ENCODE measurements at regions not wholly inside any gene's neighbourhood (a gene's known extent, or its start where the extent isn't known, plus 50 kb on each side); places are given as distances from the start of the nearest gene placed in this dataset.

- Histone ChIP-seq H3K27ac (ENCODE audit: low read depth, low read length, poor library complexity, severe bottlenecking) (no peak overlapping the region), H3K36me3 (ENCODE audit: insufficient read depth, low read length, poor library complexity, severe bottlenecking) (no peaks in the 10 kb centered on the region), H3K4me3 (ENCODE audit: low read depth, low read length, poor library complexity, severe bottlenecking) (no peak overlapping the region), H3K27me3 (replicated peaks; ENCODE audit: insufficient read depth, low read depth, low read length, poor library complexity) (no peaks in the 10 kb centered on the region), H3K4me1 (ENCODE audit: insufficient read depth, low read length, poor library complexity, severe bottlenecking) (no peaks in the 10 kb centered on the region), H3K9me3 (ENCODE audit: low read depth, low read length, poor library complexity, severe bottlenecking) (no peaks in the 10 kb centered on the region)
- BruUV-seq (replicated peaks): no TSS peak
- intact Hi-C loops (cut with micrococcal nuclease; ENCODE audit: unreplicated experiment): no loop called here
- DNase-seq (ENCODE audit: low spot score): no peak
- CTCF ChIA-PET: no interaction called here
- TF ChIP-seq CTCF (conservative IDR thresholded peaks at IDR 0.05; ENCODE audit: low read depth, low read length) (no peak), EZH2 (IDR thresholded peaks at IDR 0.05; ENCODE audit: borderline replicate concordance, low read depth, low read length, poor library complexity, severe bottlenecking) (no peak)
- POLR2A ChIA-PET (ENCODE audit: low non-redundant PET): no interaction called here
These were observed 119.5 kb upstream of the EPHA4 start for GRCh38 chr2:221691571-221691970.

GRCh38 chr2:221689140-221689539 lies 117.0 kb upstream of the EPHA4 start:
- TF ChIP-seq EZH2 (IDR thresholded peaks at IDR 0.05; ENCODE audit: borderline replicate concordance, low read depth, low read length, poor library complexity, severe bottlenecking) (no peak), CTCF (conservative IDR thresholded peaks at IDR 0.05; ENCODE audit: low read depth, low read length) (no peak)
- DNase-seq (ENCODE audit: low spot score): peak; percentile 25
- intact Hi-C loops (cut with micrococcal nuclease; ENCODE audit: unreplicated experiment): no loop called here
- Histone ChIP-seq H3K4me1 (ENCODE audit: insufficient read depth, low read length, poor library complexity, severe bottlenecking) (no peaks in the 10 kb centered on the region), H3K9me3 (ENCODE audit: low read depth, low read length, poor library complexity, severe bottlenecking) (no peaks in the 10 kb centered on the region), H3K4me3 (ENCODE audit: low read depth, low read length, poor library complexity, severe bottlenecking) (no peak overlapping the region), H3K27me3 (replicated peaks; ENCODE audit: insufficient read depth, low read depth, low read length, poor library complexity) (no peaks in the 10 kb centered on the region), H3K36me3 (ENCODE audit: insufficient read depth, low read length, poor library complexity, severe bottlenecking) (no peaks in the 10 kb centered on the region), H3K27ac (ENCODE audit: low read depth, low read length, poor library complexity, severe bottlenecking) (no peak overlapping the region)
- BruUV-seq (replicated peaks): no TSS peak
- ChIA-PET POLR2A (ENCODE audit: low non-redundant PET) (no interaction called here), CTCF (no interaction called here)

GRCh38 chr2:221680548-221680947 lies 108.4 kb upstream of the EPHA4 start:
- Histone ChIP-seq H3K4me3 (ENCODE audit: low read depth, low read length, poor library complexity, severe bottlenecking) (no peak overlapping the region), H3K27ac (ENCODE audit: low read depth, low read length, poor library complexity, severe bottlenecking) (no peak overlapping the region), H3K9me3 (ENCODE audit: low read depth, low read length, poor library complexity, severe bottlenecking) (no peaks in the 10 kb centered on the region), H3K4me1 (ENCODE audit: insufficient read depth, low read length, poor library complexity, severe bottlenecking) (no peaks in the 10 kb centered on the region), H3K36me3 (ENCODE audit: insufficient read depth, low read length, poor library complexity, severe bottlenecking) (no peaks in the 10 kb centered on the region), H3K27me3 (replicated peaks; ENCODE audit: insufficient read depth, low read depth, low read length, poor library complexity) (no peaks in the 10 kb centered on the region)
- ChIA-PET POLR2A (ENCODE audit: low non-redundant PET) (no interaction called here), CTCF (no interaction called here)
- no TSS peak for BruUV-seq (replicated peaks)
- DNase-seq (ENCODE audit: low spot score): peak; percentile 15
- intact Hi-C loops (cut with micrococcal nuclease; ENCODE audit: unreplicated experiment): no loop called here
- no peak for TF ChIP-seq EZH2 (IDR thresholded peaks at IDR 0.05; ENCODE audit: borderline replicate concordance, low read depth, low read length, poor library complexity, severe bottlenecking)
- TF ChIP-seq CTCF (conservative IDR thresholded peaks at IDR 0.05; ENCODE audit: low read depth, low read length): no peak
